Gastroesophageal sphincter (tissue), 3 donors: ENCODE measurements at regions not wholly inside any gene's neighbourhood (a gene's known extent, or its start where the extent isn't known, plus 50 kb on each side); places are given as distances from the start of the nearest gene placed in this dataset.
"Not testable (repeated sequence)": the region's sequence is repeated elsewhere in the genome, so short reads cannot be mapped to it uniquely, and the experiment has no call there.

Experiments used
- CTCF ChIP-seq, 4 experiments: fragments of 200-600 bp in 2 of 4; fragments of 450-650 bp in 2 of 4; sonication (generic) in 1 of 4; IDR thresholded peaks; one replicate each; pipeline ENCODE4 v1.5.1; 2017 to 2019; ENCODE audit warnings: antibody characterized with exemption in 4 of 4, mild to moderate bottlenecking in 2 of 4, moderate library complexity in 2 of 4
- EP300 ChIP-seq: sonication (generic); formaldehyde crosslinking; IDR thresholded peaks from one replicate; pipeline ENCODE4 v1.6.1; 2017; ENCODE audit warnings: antibody characterized with exemption, mild to moderate bottlenecking
- POLR2AphosphoS5 ChIP-seq: sonication (generic); formaldehyde crosslinking; IDR thresholded peaks from one replicate; pipeline ENCODE4 v1.6.1; 2017; ENCODE audit warnings: antibody characterized with exemption

- not testable (repeated sequence) for TF ChIP-seq POLR2AphosphoS5; CTCF (IDR thresholded peaks at IDR 0.05); EP300
Measured at GRCh38 chr9:40999952-41000700, 128.4 kb downstream of the FOXD4L6 start.
